Neural cell (in vitro differentiated cells): ENCODE measurements at regions not wholly inside any gene's neighbourhood (a gene's known extent, or its start where the extent isn't known, plus 50 kb on each side); places are given as distances from the start of the nearest gene placed in this dataset.

Experiments used
- H2AFZ ChIP-seq: fragments of 200-600, 300-800 bp; sonication (generic), shearing (Covaris generic); 2 replicates; pipeline ENCODE4 v1.6.0; 2014; ENCODE audit warnings: low read depth, mild to moderate bottlenecking, antibody characterized with exemption, low read length, moderate library complexity
- H3F3A ChIP-seq: fragments of 200-600 bp; shearing (Covaris generic); 2 replicates; pipeline ENCODE4 v1.6.1; 2016; ENCODE audit warnings: mild to moderate bottlenecking, moderate library complexity, mixed read lengths, antibody characterized with exemption, low read length; ENCODE audit not compliant: insufficient read depth, poor library complexity, severe bottlenecking
- H3K27ac ChIP-seq: fragments of 200-600, 300-800 bp; sonication (generic), shearing (Covaris generic); 2 replicates; pipeline ENCODE4 v1.5.1; 2014; ENCODE audit warnings: mild to moderate bottlenecking, low read length, moderate library complexity
- H3K27me3 ChIP-seq: fragments of 300-800, 200-600 bp; sonication (generic), shearing (Covaris generic); 2 replicates; pipeline ENCODE4 v1.6.0; 2014; ENCODE audit warnings: mild to moderate bottlenecking, low read depth, low read length, moderate library complexity; ENCODE audit not compliant: insufficient read depth
- H3K36me3 ChIP-seq: fragments of 300-800, 200-600 bp; sonication (generic), shearing (Covaris generic); 2 replicates; pipeline ENCODE4 v1.5.1; 2014; ENCODE audit warnings: mild to moderate bottlenecking, antibody characterized with exemption, low read length, moderate library complexity; ENCODE audit not compliant: insufficient read depth
- H3K4me2 ChIP-seq: fragments of 300-800, 200-600 bp; sonication (generic), shearing (Covaris generic); 2 replicates; pipeline ENCODE4 v1.6.0; 2014; ENCODE audit warnings: mild to moderate bottlenecking, low read length
- H3K4me3 ChIP-seq: fragments of 300-800, 200-600 bp; sonication (generic), shearing (Covaris generic); 2 replicates; pipeline ENCODE4 v1.5.1; 2014; ENCODE audit warnings: mild to moderate bottlenecking, low read length, moderate library complexity
- H3K79me2 ChIP-seq: fragments of 200-600 bp; shearing (Covaris generic); replicated peaks from 2 replicates; pipeline ENCODE4 v1.6.0; 2014; ENCODE audit warnings: mild to moderate bottlenecking, low read length, moderate library complexity; ENCODE audit not compliant: insufficient read depth
- H3K9ac ChIP-seq: fragments of 300-800, 200-600 bp; sonication (generic), shearing (Covaris generic); 2 replicates; pipeline ENCODE4 v1.6.1; 2016; ENCODE audit warnings: mild to moderate bottlenecking, low read length, mixed read lengths
- H3K9me2 ChIP-seq: fragments of 200-600 bp; shearing (Covaris generic); 2 replicates; pipeline ENCODE4 v1.6.1; 2016; ENCODE audit warnings: mild to moderate bottlenecking, low read length, mixed read lengths; ENCODE audit not compliant: insufficient read depth
- H3K9me3 ChIP-seq: fragments of 200-600, 300-800 bp; sonication (generic), shearing (Covaris generic); 2 replicates; pipeline ENCODE4 v1.6.1; 2016; ENCODE audit warnings: mild to moderate bottlenecking, mixed run types, low read length, moderate library complexity, mixed read lengths
- H4K20me1 ChIP-seq: fragments of 200-600 bp; shearing (Covaris generic); 2 replicates; pipeline ENCODE4 v1.6.1; 2016; ENCODE audit warnings: mild to moderate bottlenecking, mixed run types; ENCODE audit not compliant: insufficient read depth
- EP300 ChIP-seq: fragments of 450-650 bp; conservative IDR thresholded peaks from 2 replicates; pipeline ENCODE4 v1.6.1; 2014; ENCODE audit warnings: antibody characterized with exemption, mild to moderate bottlenecking, moderate library complexity; ENCODE audit not compliant: poor library complexity, severe bottlenecking
- EZH2 ChIP-seq: fragments of 200-600, 300-800 bp; shearing (Covaris generic), sonication (generic); IDR thresholded peaks from 2 replicates; pipeline ENCODE4 v1.6.1; 2014; ENCODE audit warnings: antibody characterized with exemption, low read length, borderline replicate concordance, mild to moderate bottlenecking; ENCODE audit not compliant: insufficient read depth, poor library complexity, severe bottlenecking
- MXI1 ChIP-seq: fragments of 450-650 bp; conservative IDR thresholded peaks from 2 replicates; pipeline ENCODE4 v1.6.1; 2014; ENCODE audit warnings: antibody characterized with exemption, mild to moderate bottlenecking; ENCODE audit not compliant: poor library complexity, severe bottlenecking
- POLR2AphosphoS5 ChIP-seq: IDR thresholded peaks from 2 replicates; pipeline ENCODE4 v1.6.1; 2012
- RAD21 ChIP-seq: fragments of 450-650 bp; conservative IDR thresholded peaks from 2 replicates; pipeline ENCODE4 v1.6.1; 2014; ENCODE audit warnings: antibody characterized with exemption, mild to moderate bottlenecking, moderate library complexity
- REST ChIP-seq: IDR thresholded peaks from 2 replicates; pipeline ENCODE4 v1.6.1; 2012; ENCODE audit warnings: borderline replicate concordance
- SMC3 ChIP-seq: fragments of 450-650 bp; conservative IDR thresholded peaks from 2 replicates; pipeline ENCODE4 v1.6.1; 2014; ENCODE audit warnings: antibody characterized with exemption, mild to moderate bottlenecking, moderate library complexity; ENCODE audit not compliant: poor library complexity
- TAF1 ChIP-seq: IDR thresholded peaks from 2 replicates; pipeline ENCODE4 v1.6.1; 2012; ENCODE audit warnings: low read depth
- TF ChIP-seq, protein P1 (sequence below): fragments of 450-650 bp; IDR thresholded peaks from 2 replicates; pipeline ENCODE4 v1.5.1; 2014; ENCODE audit warnings: antibody characterized with exemption, mild to moderate bottlenecking, moderate library complexity; ENCODE audit not compliant: poor library complexity, severe bottlenecking

DNA sequence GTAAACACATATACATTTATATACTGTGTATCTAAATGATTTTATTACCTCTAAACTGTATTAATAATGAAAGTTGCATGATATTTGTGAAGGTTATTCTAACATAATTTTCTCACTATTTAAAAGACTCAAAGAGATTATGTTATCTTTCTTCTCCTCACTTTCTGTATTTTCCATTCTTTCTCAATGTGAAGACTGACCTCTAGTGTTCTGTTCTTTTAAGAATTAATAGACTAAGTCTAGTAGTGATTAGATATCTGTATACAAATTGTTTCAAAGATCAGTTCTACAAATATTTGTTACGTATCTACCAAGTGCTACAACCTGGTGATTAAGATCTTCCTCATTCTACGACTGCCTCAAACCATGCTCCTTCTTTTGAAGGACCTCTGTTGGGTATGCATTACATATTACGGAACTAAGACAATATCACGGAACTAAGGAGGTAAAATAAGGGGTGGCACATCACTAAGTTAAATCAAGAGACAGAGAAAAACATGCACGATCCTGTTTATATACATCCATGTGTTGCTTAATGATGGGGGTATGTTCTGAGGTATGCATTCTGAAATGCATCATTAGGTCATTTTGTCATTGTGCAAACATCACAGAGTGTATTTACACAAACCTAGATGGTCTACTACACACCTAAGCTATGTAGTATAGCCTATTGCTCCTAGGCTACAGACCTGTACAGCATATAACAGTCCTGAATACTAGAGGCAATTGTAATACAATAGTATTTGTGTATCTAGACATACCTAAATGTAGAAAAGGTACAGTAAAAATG is 161.5 kb upstream of the KBTBD8 start:
- Histone ChIP-seq H3K79me2 (no peaks in the 10 kb centered on the region), H3K27me3 (no peaks in the 10 kb centered on the region), H3K9me3 (no peaks in the 10 kb centered on the region), H4K20me1 (no peaks in the 10 kb centered on the region), H3K36me3 (no peaks in the 10 kb centered on the region), H3K9ac (no peak overlapping the region), H3K4me3 (no peak overlapping the region), H3K9me2 (no peaks in the 10 kb centered on the region), H2AFZ (no peak overlapping the region), H3F3A (no peaks in the 10 kb centered on the region), H3K27ac (no peak overlapping the region), H3K4me2 (no peak overlapping the region)
- TF ChIP-seq, protein P1, sequence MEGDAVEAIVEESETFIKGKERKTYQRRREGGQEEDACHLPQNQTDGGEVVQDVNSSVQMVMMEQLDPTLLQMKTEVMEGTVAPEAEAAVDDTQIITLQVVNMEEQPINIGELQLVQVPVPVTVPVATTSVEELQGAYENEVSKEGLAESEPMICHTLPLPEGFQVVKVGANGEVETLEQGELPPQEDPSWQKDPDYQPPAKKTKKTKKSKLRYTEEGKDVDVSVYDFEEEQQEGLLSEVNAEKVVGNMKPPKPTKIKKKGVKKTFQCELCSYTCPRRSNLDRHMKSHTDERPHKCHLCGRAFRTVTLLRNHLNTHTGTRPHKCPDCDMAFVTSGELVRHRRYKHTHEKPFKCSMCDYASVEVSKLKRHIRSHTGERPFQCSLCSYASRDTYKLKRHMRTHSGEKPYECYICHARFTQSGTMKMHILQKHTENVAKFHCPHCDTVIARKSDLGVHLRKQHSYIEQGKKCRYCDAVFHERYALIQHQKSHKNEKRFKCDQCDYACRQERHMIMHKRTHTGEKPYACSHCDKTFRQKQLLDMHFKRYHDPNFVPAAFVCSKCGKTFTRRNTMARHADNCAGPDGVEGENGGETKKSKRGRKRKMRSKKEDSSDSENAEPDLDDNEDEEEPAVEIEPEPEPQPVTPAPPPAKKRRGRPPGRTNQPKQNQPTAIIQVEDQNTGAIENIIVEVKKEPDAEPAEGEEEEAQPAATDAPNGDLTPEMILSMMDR, result peak; percentile 52
- TF ChIP-seq EP300 (no peak), SMC3 (peak; percentile 57), RAD21 (peak; percentile 56)

DNA sequence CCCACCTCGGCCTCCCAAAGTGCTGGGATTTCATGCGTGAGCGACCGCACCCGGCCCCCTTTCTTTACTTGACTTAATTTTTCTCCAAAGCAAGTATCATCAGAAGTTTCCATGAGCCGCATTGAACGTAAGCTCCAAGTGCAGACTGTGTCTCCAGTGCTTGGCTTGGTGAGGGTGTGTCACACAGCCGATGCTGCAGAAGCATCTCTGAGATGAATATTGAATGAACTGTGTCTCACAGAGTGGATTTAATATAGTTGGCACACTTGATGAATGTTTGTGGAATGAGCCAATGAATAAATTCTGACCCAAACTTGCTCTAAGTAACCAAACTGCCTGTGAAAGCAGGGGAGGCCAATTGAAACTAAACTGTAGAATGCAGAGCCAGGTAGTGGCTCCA is 159.4 kb upstream of the KBTBD8 start:
- no peak overlapping the region for H3K27ac ChIP-seq
- H4K20me1 ChIP-seq, result no peaks in the 10 kb centered on the region
- no peak overlapping the region for H3K4me3 ChIP-seq
- H3K9me2 ChIP-seq, result no peaks in the 10 kb centered on the region
- no peaks in the 10 kb centered on the region for H3F3A ChIP-seq
- no peaks in the 10 kb centered on the region for H3K79me2 ChIP-seq
- H3K27me3 ChIP-seq, result no peaks in the 10 kb centered on the region
- TF ChIP-seq EP300, result no peak
- TF ChIP-seq, protein P1, result no peak
- no peak for TF ChIP-seq EZH2
- TF ChIP-seq MXI1, result no peak
- no peak for TF ChIP-seq TAF1
- no peaks in the 10 kb centered on the region for H3K36me3 ChIP-seq
- no peak overlapping the region for H3K4me2 ChIP-seq
- no peak overlapping the region for H2AFZ ChIP-seq
- H3K9me3 ChIP-seq, result no peaks in the 10 kb centered on the region
- H3K9ac ChIP-seq, result no peak overlapping the region

- Histone ChIP-seq H4K20me1 (no peaks in the 10 kb centered on the region), H3K36me3 (no peaks in the 10 kb centered on the region), H2AFZ (no peak overlapping the region), H3K27me3 (no peaks in the 10 kb centered on the region), H3K27ac (no peak overlapping the region), H3K79me2 (no peaks in the 10 kb centered on the region), H3K4me2 (no peak overlapping the region), H3K9ac (no peak overlapping the region), H3K9me3 (no peaks in the 10 kb centered on the region), H3K9me2 (no peaks in the 10 kb centered on the region), H3K4me3 (no peak overlapping the region), H3F3A (no peaks in the 10 kb centered on the region)
- no peak for TF ChIP-seq EZH2
- no peak for TF ChIP-seq SMC3
- no peak for TF ChIP-seq EP300
- TF ChIP-seq POLR2AphosphoS5, result no peak
- TF ChIP-seq RAD21, result no peak
- TF ChIP-seq REST, result no peak
- TF ChIP-seq, protein P1, result no peak
- TF ChIP-seq MXI1, result no peak
- no peak for TF ChIP-seq TAF1
Measured at GRCh38 chr3:66839508-66839907, 158.6 kb upstream of the KBTBD8 start.
